GM10266 (cell line): ENCODE measurements at regions not wholly inside any gene's neighbourhood (a gene's known extent, or its start where the extent isn't known, plus 50 kb on each side); places are given as distances from the start of the nearest gene placed in this dataset.

ENCODE experiments used
- DNase-seq: peaks from one replicate; pipeline ENCODE4 v3.0.0; 2012; ENCODE audit errors: extremely low spot score
- CTCF ChIP-seq: IDR thresholded peaks from 2 replicates; pipeline ENCODE4 v1.5.1; 2012; ENCODE audit warnings: mild to moderate bottlenecking, low read depth; ENCODE audit not compliant: control insufficient read depth, insufficient read depth; ENCODE audit errors: missing control alignments

- TF ChIP-seq CTCF: no peak
- no peak for DNase-seq
These were observed 60.9 kb upstream of the TMTC4 start for GRCh38 chr13:100735494-100735893.

- no peak for DNase-seq
- no peak for TF ChIP-seq CTCF
These were observed 59.7 kb upstream of the TMTC4 start for GRCh38 chr13:100734194-100734720.

- DNase-seq: no peak
- no peak for TF ChIP-seq CTCF
These were observed 58.7 kb upstream of the TMTC4 start for GRCh38 chr13:100733261-100733660.

- TF ChIP-seq CTCF: no peak
- no peak for DNase-seq
These were observed 53.6 kb upstream of the TMTC4 start for GRCh38 chr13:100728201-100728600.

- no peak for DNase-seq
- no peak for TF ChIP-seq CTCF
These were observed 50.9 kb upstream of the TMTC4 start for GRCh38 chr13:100725472-100725871.

GRCh38 chr13:100724568-100724967 lies 50.0 kb upstream of the TMTC4 start:
- no peak for TF ChIP-seq CTCF

More at GRCh38 chr13:100724568-100724967, 50.0 kb upstream of the TMTC4 start:
- DNase-seq: no peak
